ENCODE measurements at regions not wholly inside any gene's neighbourhood (a gene's known extent, or its start where the extent isn't known, plus 50 kb on each side); places are given as distances from the start of the nearest gene placed in this dataset.
"Not testable (repeated sequence)": the region's sequence is repeated elsewhere in the genome, so short reads cannot be mapped to it uniquely, and the experiment has no call there.

- no peak for DNase-seq
Measured at GRCh38 chr1:48082271-48082962, 85.2 kb upstream of the TRABD2B start.

- DNase-seq = no peak
Measured at GRCh38 chr1:48080331-48081255, 83.4 kb upstream of the TRABD2B start.

- no peak for DNase-seq
Measured at GRCh38 chr1:48079096-48079495, 81.9 kb upstream of the TRABD2B start.

GRCh38 chr1:48077795-48078222, 80.6 kb upstream of the TRABD2B start:
- DNase-seq = no peak

DNA sequence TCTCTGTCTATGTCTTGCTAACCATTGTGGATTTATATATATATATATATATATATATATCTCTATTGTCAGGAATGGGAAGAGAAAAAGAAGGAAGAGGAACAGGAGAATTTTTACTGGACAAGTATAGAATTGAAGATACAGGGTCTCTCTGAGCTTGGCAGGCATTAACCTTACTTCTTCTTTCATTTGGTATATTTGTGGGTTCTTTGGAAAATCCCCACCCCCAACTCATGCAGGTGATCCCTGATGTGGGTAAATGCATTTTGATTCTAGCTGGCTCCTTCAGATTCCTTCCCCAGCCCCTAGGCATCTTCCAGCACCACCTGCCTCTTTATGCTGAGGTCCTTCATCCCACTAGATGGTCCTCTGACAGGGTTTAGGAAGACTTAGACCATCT, 78.8 kb upstream of the TRABD2B start:
- no peak for DNase-seq

DNA sequence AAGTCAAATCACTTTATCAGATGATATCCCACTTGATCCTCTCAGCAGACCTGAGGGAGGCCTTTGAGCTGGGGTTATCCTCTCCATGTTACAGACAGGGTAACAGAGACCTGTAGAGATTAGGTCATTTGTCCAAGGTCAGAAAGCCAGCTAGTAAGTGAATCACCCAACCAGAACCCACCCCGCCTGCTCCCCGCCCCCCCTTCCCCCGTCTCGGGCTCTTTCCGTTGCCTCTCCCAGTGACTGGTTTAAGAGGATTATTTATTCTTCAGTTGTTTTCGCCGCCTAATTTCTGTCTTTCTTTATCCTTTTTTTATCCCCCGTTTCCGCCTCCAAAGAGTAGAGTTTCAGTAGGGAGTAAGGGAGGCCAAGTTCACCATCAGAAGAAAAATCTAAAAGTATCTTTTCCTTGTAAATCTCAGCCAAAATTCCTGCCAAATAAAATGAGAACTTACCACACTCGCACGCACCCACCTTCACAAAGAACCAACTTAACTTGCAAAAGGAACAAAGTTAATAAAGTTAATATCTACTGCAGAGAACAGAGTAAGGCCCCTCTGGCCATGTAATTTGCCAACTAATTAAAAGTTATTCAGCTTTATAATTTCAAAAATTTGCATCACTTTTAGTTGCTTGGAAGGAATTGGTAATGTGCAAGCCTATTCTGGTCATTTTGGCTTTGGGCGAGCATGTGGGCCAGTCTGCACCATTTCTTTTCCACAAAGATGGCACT, 76.8 kb upstream of the TRABD2B start:
- DNase-seq = no peak

DNA sequence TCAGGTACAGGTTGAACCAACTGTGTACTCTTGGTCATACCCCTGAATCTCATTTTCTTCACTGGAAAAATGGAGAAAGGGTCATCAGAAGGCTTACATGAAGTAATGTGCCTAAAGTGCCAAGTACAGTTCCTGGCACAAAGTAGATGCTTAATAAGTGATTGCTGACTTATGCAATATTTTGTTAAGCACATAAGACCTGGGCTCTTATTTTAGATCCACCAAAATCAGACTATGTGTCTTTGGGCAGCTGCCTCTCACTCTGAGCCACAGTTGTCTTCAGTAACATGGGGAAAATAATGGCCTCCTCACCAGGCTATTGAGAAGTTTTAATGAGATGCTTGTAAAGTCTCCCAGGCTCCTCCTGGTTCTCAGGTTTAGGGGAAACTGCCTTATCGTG, 74.3 kb upstream of the TRABD2B start:
- no peak for DNase-seq

- DNase-seq = no peak
Measured at GRCh38 chr1:48070396-48070750, 73.2 kb upstream of the TRABD2B start.

- no peak for DNase-seq
Measured at GRCh38 chr1:48069662-48070395, 72.6 kb upstream of the TRABD2B start.

DNA sequence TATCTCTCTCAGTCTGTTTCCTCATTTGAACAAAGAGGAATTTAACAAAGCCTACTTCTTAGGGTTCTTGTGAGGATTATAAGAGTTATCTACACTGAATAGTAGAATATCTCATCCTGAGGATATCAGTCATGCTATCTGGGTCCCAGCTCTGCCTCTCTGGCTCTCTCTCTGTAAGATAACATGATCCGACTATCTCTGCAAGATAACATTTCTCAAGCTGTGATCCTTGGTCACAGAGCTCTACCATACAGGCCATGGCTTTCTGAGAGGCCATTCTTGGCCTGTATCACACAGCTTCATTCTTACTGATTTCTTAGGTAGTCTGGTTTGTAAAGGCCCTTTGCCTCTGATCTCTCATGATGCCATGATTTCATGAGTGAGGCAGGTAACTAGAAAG, 71.0 kb upstream of the TRABD2B start:
- no peak for DNase-seq

DNA sequence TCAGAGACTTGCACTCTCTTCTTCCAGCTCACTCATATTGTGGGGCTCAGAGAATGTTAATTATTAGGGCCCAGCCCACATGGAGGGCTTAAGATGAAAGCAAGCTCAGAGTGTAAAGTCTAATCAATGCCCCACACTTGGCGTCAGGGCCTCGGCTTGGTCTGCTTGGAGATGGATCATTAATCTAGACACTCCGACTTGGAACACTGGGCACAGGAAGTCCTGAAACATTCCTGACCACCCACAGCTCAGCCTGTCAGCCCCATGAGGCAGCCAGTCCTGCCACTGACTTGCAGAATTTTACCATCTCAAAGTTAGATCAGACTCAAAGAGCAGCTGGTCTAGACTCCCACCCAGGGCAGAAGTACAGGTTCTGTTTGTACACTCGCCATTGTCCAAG, 69.8 kb upstream of the TRABD2B start:
- DNase-seq = no peak

GRCh38 chr1:48064693-48065092, 67.5 kb upstream of the TRABD2B start:
- not testable (repeated sequence) for DNase-seq

DNA sequence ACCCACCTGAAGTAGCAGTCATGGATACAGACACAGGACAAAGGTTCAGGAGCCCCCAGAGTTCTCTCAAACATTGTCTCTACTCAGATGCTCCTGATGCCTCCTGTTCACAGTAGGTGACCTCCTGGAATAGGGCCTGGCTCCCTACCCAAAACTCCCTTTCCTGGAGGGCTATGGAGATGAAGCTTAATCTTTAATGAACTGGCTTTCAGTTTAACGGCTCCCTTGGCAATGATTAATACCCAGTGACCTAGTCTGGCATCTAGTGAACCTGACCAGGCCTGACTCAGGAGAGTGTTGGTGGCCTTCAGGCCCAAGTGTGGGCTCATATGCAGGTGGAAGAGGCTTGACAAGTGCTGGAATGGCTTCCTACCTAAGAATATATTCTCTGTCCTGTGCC, 65.2 kb upstream of the TRABD2B start:
- DNase-seq = no peak

DNA sequence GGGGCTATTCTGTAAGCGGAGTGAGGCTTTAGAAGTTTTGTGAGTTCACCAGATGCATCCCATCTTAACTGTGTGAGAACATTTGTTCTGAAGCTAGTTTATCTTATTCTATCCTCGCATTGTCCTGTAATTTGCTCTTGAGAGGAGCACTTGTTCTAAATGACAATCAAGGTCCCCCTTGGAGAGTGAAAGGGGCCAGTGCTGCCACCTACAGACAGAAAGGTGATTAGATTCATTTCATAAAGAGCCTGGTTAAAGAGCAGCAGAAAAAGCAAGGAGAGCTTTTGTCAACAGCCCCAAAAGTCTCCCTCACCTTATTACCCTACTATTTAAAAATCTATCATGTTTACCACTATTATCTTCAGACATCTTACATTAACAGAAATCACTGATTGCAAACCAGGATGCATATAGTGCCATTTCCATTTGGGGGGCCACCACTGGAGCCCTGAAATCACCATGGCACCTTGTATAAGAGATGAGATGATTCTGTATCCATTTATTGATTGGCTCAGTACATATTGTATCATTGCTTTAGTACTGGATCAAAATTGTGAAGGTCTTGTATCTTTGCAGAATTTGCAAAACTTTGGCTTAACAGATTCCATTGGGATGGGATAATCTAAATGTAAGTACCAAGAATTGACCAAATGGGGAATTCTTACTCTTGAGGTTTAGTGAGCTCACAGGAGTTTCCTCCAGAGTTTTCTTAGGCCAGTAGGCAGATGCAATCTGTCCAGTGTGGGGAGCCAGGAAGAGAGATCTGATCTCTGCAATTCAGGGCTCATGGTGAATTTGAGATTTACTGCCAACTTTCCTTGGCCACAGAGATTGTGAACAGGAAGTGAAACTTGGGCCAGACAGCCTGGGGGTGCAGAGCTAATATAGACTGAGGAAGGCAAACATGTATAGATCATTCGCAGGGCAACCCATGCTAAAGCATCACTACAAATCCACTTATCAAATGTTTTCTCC, 64.3 kb upstream of the TRABD2B start:
- no peak for DNase-seq

- DNase-seq = no peak
Measured at GRCh38 chr1:48059289-48059688, 62.1 kb upstream of the TRABD2B start.

DNA sequence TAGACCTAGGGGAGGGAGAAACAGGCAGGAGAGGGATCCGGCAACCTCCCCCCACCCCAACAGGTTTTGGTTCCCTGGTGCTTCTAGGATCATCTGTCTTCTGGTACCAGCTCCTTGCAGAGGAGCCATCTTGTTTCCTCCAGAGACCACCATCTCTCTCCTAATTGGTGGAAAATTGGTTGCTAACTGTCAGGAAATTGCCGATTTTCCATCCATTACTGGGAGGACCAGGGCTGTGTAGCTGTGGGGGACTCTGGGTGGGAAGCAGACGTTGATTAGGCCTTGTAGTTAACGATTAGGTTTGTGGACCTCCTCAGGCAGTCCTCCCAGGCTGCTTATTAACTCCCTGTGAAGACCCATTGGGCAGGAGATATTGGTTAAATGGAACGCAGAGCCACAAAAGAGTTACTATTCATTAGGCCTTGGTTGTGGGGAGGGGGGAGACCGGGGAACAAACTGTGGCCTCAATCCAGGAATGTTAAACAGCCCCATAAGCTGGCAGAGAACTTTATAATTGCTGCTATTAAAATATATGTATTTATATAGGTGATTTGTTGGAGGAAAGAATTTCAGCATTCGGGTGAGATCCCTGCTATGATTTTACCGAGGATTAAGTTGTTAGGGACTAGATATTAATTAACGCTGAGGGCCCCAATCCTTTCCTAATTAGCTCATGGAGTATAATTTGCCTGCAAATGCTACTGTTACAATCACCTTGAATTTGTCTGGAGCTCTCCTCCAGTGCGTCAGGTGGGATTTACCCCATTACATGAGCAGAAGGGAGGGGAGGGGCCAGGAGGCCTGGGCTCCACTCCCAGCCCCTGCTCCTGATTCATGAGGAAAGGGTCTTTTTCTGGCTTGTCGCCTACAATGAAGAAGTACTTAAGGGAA, 61.2 kb upstream of the TRABD2B start:
- no peak for DNase-seq

GRCh38 chr1:48057249-48057648, 60.1 kb upstream of the TRABD2B start:
- no peak for DNase-seq

GRCh38 chr1:48055876-48056764, 58.9 kb upstream of the TRABD2B start:
- DNase-seq = no peak

GRCh38 chr1:48054232-48054631, 57.0 kb upstream of the TRABD2B start:
- DNase-seq = no peak

GRCh38 chr1:48052923-48053291, 55.7 kb upstream of the TRABD2B start:
- DNase-seq = no peak
